GM18951 (cell line): ENCODE measurements at regions not wholly inside any gene's neighbourhood (a gene's known extent, or its start where the extent isn't known, plus 50 kb on each side); places are given as distances from the start of the nearest gene placed in this dataset.
"Not testable (repeated sequence)": the region's sequence is repeated elsewhere in the genome, so short reads cannot be mapped to it uniquely, and the experiment has no call there.

Experiments
- POLR2A ChIP-seq: IDR thresholded peaks from 4 replicates; pipeline ENCODE4 v1.6.1; 2011; ENCODE audit warnings: mild to moderate bottlenecking; ENCODE audit not compliant: insufficient read length, insufficient read depth; ENCODE audit errors: extremely low read depth
- in situ Hi-C: fragments of 300-500 bp; cut with MboI; formaldehyde crosslinking; loops from one replicate; pipeline ENCODE4 v1.12.0; 2022; ENCODE audit warnings: low sequenced_read_pairs, mixed read lengths, inconsistent platforms; ENCODE audit not compliant: unreplicated experiment

GRCh38 chr3:159305017-159305416, 503.2 kb downstream of the MFSD1 start:
- in situ Hi-C loops: no loop called here
- no peak for TF ChIP-seq POLR2A

GRCh38 chr3:159316706-159317105, 514.9 kb downstream of the MFSD1 start:
- in situ Hi-C loops: not testable (repeated sequence)

GRCh38 chr3:159319156-159319555, 517.3 kb downstream of the MFSD1 start:
- in situ Hi-C loops: no loop called here
- TF ChIP-seq POLR2A: no peak

- in situ Hi-C loops: no loop called here
Observed at GRCh38 chr3:159322322-159322939, 520.6 kb downstream of the MFSD1 start.

GRCh38 chr3:159323848-159324247, 522.0 kb downstream of the MFSD1 start:
- in situ Hi-C loops: no loop called here
- no peak for TF ChIP-seq POLR2A

More at GRCh38 chr3:159322322-159322939, 520.6 kb downstream of the MFSD1 start:
- TF ChIP-seq POLR2A: no peak

GRCh38 chr3:159326998-159327397, 525.1 kb downstream of the MFSD1 start:
- TF ChIP-seq POLR2A: no peak
- in situ Hi-C loops: no loop called here

GRCh38 chr3:159332535-159333099, 530.8 kb downstream of the MFSD1 start:
- in situ Hi-C loops: no loop called here
- no peak for TF ChIP-seq POLR2A

- in situ Hi-C loops: no loop called here
- no peak for TF ChIP-seq POLR2A
Observed at GRCh38 chr3:159339131-159339530, 537.3 kb downstream of the MFSD1 start.

GRCh38 chr3:159340877-159341500, 539.1 kb downstream of the MFSD1 start:
- in situ Hi-C loops: no loop called here
- no peak for TF ChIP-seq POLR2A

GRCh38 chr3:159346271-159346903, 544.5 kb downstream of the MFSD1 start:
- no peak for TF ChIP-seq POLR2A
- in situ Hi-C loops: no loop called here

- TF ChIP-seq POLR2A: no peak
- in situ Hi-C loops: no loop called here
Observed at GRCh38 chr3:159348431-159348830, 546.6 kb downstream of the MFSD1 start.

GRCh38 chr3:159356606-159357005, 554.8 kb downstream of the MFSD1 start:
- TF ChIP-seq POLR2A: no peak
- in situ Hi-C loops: no loop called here

- in situ Hi-C loops: no loop called here
- TF ChIP-seq POLR2A: no peak
Observed at GRCh38 chr3:159364511-159364910, 562.7 kb downstream of the MFSD1 start.

- TF ChIP-seq POLR2A: no peak
- in situ Hi-C loops: no loop called here
Observed at GRCh38 chr3:159366476-159366875, 564.6 kb downstream of the MFSD1 start.

GRCh38 chr3:159371961-159372360, 570.1 kb downstream of the MFSD1 start:
- in situ Hi-C loops: no loop called here
- TF ChIP-seq POLR2A: no peak
